ENCODE measurements at regions not wholly inside any gene's neighbourhood (a gene's known extent, or its start where the extent isn't known, plus 50 kb on each side); places are given as distances from the start of the nearest gene placed in this dataset.

DNA sequence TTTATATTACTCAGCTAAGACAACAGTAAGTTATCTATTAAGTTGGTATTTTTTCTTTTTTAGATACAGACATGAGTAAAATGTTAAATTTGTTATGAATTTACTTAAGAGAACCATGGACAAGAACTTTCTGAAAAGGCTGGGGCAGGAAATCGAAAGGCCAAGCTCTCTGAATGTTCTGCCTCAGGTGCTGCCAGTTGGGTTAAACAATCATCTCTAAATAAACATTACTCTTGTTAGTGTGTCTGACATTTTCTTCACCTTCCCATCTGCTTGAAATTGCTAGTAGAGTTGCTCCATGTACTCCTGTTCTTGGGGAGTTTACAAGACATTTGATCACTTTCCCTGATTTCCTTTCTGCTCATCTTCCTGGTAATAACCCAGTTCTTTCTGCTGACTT lies 87.5 kb downstream of the ANKRD7 start:
- Histone ChIP-seq H3K27me3 (ENCODE audit: insufficient read depth, low read depth) (no peaks in the 10 kb centered on the region), H3K27ac (no peak overlapping the region), H3K4me3 (no peak overlapping the region), H3K79me2 (ENCODE audit: low read depth) (no peaks in the 10 kb centered on the region), H3F3A (ENCODE audit: insufficient read depth, low read depth) (no peaks in the 10 kb centered on the region), H3K4me2 (no peak overlapping the region), H3K9me2 (ENCODE audit: insufficient read depth) (no peaks in the 10 kb centered on the region), H3K4me1 (replicated peaks; ENCODE audit: insufficient read depth) (no peaks in the 10 kb centered on the region), H2AFZ (no peak overlapping the region), H3K36me3 (ENCODE audit: low read depth) (no peaks in the 10 kb centered on the region), H4K20me1 (ENCODE audit: insufficient read depth) (no peaks in the 10 kb centered on the region), H3K9me3 (ENCODE audit: insufficient read depth, low read depth) (no peaks in the 10 kb centered on the region)
- no TSS peak for BruUV-seq (replicated peaks)
- intact Hi-C loops (cut with micrococcal nuclease; ENCODE audit: unreplicated experiment), result no loop called here
- ChIA-PET POLR2A (ENCODE audit: unreplicated experiment) (no interaction called here), CTCF (no interaction called here)
- no peak for DNase-seq
- TF ChIP-seq, protein P1, sequence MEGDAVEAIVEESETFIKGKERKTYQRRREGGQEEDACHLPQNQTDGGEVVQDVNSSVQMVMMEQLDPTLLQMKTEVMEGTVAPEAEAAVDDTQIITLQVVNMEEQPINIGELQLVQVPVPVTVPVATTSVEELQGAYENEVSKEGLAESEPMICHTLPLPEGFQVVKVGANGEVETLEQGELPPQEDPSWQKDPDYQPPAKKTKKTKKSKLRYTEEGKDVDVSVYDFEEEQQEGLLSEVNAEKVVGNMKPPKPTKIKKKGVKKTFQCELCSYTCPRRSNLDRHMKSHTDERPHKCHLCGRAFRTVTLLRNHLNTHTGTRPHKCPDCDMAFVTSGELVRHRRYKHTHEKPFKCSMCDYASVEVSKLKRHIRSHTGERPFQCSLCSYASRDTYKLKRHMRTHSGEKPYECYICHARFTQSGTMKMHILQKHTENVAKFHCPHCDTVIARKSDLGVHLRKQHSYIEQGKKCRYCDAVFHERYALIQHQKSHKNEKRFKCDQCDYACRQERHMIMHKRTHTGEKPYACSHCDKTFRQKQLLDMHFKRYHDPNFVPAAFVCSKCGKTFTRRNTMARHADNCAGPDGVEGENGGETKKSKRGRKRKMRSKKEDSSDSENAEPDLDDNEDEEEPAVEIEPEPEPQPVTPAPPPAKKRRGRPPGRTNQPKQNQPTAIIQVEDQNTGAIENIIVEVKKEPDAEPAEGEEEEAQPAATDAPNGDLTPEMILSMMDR (conservative IDR thresholded peaks at IDR 0.05), result no peak
- no peak for TF ChIP-seq EZH2 (IDR thresholded peaks at IDR 0.05; ENCODE audit: low read depth)

DNA sequence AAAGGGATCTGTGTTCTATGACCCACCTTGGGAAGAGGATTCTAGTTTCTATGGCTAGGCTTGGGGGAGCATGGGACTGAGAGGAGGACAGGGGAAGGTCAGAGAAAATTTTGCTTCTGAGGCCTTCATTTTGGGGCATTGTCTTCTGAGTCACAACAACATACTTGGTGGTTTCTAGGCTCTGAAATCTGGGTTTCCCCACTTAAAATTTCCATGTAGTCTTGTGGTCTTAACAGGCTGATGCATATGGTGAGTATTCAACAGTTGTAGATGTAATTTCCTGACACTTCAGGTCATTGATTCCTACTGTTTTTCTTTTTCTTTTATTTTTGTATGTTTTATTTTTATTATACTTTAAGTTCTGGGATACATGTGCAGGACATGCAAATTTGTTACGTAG lies 88.5 kb downstream of the ANKRD7 start:
- Histone ChIP-seq H2AFZ (no peak overlapping the region), H4K20me1 (ENCODE audit: insufficient read depth) (no peaks in the 10 kb centered on the region), H3K9me2 (ENCODE audit: insufficient read depth) (no peaks in the 10 kb centered on the region), H3K27ac (no peak overlapping the region), H3K36me3 (ENCODE audit: low read depth) (no peaks in the 10 kb centered on the region), H3K79me2 (ENCODE audit: low read depth) (no peaks in the 10 kb centered on the region), H3K27me3 (ENCODE audit: insufficient read depth, low read depth) (no peaks in the 10 kb centered on the region), H3K4me3 (no peak overlapping the region), H3K9me3 (ENCODE audit: insufficient read depth, low read depth) (no peaks in the 10 kb centered on the region), H3K4me1 (replicated peaks; ENCODE audit: insufficient read depth) (no peaks in the 10 kb centered on the region), H3F3A (ENCODE audit: insufficient read depth, low read depth) (no peaks in the 10 kb centered on the region), H3K4me2 (no peak overlapping the region)
- no peak for TF ChIP-seq EZH2 (IDR thresholded peaks at IDR 0.05; ENCODE audit: low read depth)
- TF ChIP-seq, protein P1 (conservative IDR thresholded peaks at IDR 0.05), result no peak
- intact Hi-C loops (cut with micrococcal nuclease; ENCODE audit: unreplicated experiment), result no loop called here
- CTCF ChIA-PET, result no interaction called here
- BruUV-seq (replicated peaks), result no TSS peak
- POLR2A ChIA-PET (ENCODE audit: unreplicated experiment), result no interaction called here
- DNase-seq, result no peak

DNA sequence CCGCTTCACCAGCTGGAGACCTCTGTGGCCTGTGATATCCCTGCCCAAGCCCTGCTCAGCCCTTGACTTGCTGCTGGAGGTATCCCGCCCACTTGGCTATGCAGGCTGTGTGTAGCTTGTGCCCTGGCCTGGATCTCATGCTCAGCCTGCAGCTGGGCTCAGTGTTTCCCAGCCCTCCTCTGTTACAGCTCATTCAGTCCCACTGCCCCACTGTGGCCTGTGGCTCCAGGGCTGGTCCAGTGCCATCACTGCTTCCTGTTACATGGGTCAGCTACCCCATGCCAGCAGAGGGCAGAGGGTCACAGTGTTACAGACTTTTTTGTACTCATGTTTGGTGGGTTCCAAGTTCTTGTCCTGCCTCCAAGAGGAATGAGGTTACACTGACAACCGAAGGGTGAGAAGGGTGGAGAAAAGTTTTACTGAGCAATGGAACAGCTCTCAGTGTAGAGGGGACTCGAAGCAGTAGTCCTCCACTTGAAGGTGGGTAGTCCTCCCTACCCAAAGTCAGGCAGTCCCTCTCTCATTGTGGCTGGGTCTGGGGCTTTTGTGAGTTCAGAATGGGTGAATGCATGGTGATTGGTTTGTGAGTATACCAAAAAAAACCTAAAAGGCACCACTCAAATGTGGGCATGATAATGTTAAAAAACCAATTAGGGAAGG lies 100.4 kb downstream of the ANKRD7 start:
- Histone ChIP-seq H3K27me3 (ENCODE audit: insufficient read depth, low read depth) (no peaks in the 10 kb centered on the region), H3K9me3 (ENCODE audit: insufficient read depth, low read depth) (no peaks in the 10 kb centered on the region), H4K20me1 (ENCODE audit: insufficient read depth) (no peaks in the 10 kb centered on the region; the same call in 1 of the 2 replicates), H3K4me1 (replicated peaks; ENCODE audit: insufficient read depth) (no peaks in the 10 kb centered on the region), H3K36me3 (ENCODE audit: low read depth) (no peaks in the 10 kb centered on the region), H2AFZ (no peak overlapping the region), H3F3A (ENCODE audit: insufficient read depth, low read depth) (no peaks in the 10 kb centered on the region), H3K4me2 (no peak overlapping the region), H3K4me3 (no peak overlapping the region), H3K27ac (no peak overlapping the region), H3K79me2 (ENCODE audit: low read depth) (no peaks in the 10 kb centered on the region), H3K9me2 (ENCODE audit: insufficient read depth) (no peaks in the 10 kb centered on the region)
- intact Hi-C loops (cut with micrococcal nuclease; ENCODE audit: unreplicated experiment), result no loop called here
- TF ChIP-seq EZH2 (IDR thresholded peaks at IDR 0.05; ENCODE audit: low read depth), result no peak
- TF ChIP-seq, protein P1 (conservative IDR thresholded peaks at IDR 0.05), result no peak
- DNase-seq, result no peak
- BruUV-seq (replicated peaks), result no TSS peak
- CTCF ChIA-PET, result no interaction called here
- POLR2A ChIA-PET (ENCODE audit: unreplicated experiment), result interaction anchor here (0.6 kb wide), 1 partner anchor 870 kb away, joined by 3 read pairs; no protein-coding TSS in a partner anchor
